ENCODE measurements at regions not wholly inside any gene's neighbourhood (a gene's known extent, or its start where the extent isn't known, plus 50 kb on each side); places are given as distances from the start of the nearest gene placed in this dataset.

DNA sequence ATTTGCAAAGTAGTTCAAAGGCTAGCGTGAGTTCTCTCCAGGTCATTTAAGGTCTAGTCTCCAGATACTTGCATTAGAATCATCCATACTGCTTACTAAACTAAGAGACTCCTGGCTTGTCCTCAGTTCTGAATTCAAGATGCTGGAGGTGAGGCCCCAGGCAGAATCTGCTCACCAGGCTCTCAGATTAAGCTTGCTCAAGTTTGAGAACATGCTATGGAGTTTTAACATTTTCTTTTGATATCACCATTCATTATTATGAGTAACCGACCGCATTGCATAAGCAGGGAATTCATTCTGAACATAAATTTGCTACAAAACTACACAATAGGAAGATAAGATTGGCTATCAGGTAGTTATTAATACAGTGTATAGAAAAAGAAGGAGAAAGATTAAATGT lies 409.7 kb upstream of the FANCL start:
- no peak for TF ChIP-seq EZH2 (optimal IDR thresholded peaks at IDR 0.05; ENCODE audit: low read depth, low read length)
- TF ChIP-seq, protein P1, sequence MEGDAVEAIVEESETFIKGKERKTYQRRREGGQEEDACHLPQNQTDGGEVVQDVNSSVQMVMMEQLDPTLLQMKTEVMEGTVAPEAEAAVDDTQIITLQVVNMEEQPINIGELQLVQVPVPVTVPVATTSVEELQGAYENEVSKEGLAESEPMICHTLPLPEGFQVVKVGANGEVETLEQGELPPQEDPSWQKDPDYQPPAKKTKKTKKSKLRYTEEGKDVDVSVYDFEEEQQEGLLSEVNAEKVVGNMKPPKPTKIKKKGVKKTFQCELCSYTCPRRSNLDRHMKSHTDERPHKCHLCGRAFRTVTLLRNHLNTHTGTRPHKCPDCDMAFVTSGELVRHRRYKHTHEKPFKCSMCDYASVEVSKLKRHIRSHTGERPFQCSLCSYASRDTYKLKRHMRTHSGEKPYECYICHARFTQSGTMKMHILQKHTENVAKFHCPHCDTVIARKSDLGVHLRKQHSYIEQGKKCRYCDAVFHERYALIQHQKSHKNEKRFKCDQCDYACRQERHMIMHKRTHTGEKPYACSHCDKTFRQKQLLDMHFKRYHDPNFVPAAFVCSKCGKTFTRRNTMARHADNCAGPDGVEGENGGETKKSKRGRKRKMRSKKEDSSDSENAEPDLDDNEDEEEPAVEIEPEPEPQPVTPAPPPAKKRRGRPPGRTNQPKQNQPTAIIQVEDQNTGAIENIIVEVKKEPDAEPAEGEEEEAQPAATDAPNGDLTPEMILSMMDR (IDR thresholded peaks at IDR 0.05; ENCODE audit: low read length): no peak

Measured in MM.1S (cell line).